SU-DHL-6 (cell line): ENCODE measurements at regions not wholly inside any gene's neighbourhood (a gene's known extent, or its start where the extent isn't known, plus 50 kb on each side); places are given as distances from the start of the nearest gene placed in this dataset.
"Not testable (repeated sequence)": the region's sequence is repeated elsewhere in the genome, so short reads cannot be mapped to it uniquely, and the experiment has no call there.

Experiments
- EZH2phosphoT487 ChIP-seq: fragments of 200-600 bp; sonication (generic), shearing (Covaris generic); conservative IDR thresholded peaks from 2 replicates; pipeline ENCODE4 v1.6.1; 2018; ENCODE audit warnings: mild to moderate bottlenecking, antibody characterized with exemption, low read length, moderate library complexity, mixed read lengths
- TF ChIP-seq, protein P1 (sequence below): fragments of 200-600 bp; sonication (generic); IDR thresholded peaks from one replicate; pipeline ENCODE4 v1.5.1; 2017; ENCODE audit warnings: antibody characterized with exemption, mild to moderate bottlenecking, low read length, moderate library complexity; ENCODE audit not compliant: insufficient read depth, poor library complexity, severe bottlenecking

- TF ChIP-seq, protein P1, sequence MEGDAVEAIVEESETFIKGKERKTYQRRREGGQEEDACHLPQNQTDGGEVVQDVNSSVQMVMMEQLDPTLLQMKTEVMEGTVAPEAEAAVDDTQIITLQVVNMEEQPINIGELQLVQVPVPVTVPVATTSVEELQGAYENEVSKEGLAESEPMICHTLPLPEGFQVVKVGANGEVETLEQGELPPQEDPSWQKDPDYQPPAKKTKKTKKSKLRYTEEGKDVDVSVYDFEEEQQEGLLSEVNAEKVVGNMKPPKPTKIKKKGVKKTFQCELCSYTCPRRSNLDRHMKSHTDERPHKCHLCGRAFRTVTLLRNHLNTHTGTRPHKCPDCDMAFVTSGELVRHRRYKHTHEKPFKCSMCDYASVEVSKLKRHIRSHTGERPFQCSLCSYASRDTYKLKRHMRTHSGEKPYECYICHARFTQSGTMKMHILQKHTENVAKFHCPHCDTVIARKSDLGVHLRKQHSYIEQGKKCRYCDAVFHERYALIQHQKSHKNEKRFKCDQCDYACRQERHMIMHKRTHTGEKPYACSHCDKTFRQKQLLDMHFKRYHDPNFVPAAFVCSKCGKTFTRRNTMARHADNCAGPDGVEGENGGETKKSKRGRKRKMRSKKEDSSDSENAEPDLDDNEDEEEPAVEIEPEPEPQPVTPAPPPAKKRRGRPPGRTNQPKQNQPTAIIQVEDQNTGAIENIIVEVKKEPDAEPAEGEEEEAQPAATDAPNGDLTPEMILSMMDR = not testable (repeated sequence)
- not testable (repeated sequence) for TF ChIP-seq EZH2phosphoT487
These were observed 1116.6 kb downstream of the TMEM121 start for GRCh38 chr14:106642971-106643370.
